ENCODE measurements at regions not wholly inside any gene's neighbourhood (a gene's known extent, or its start where the extent isn't known, plus 50 kb on each side); places are given as distances from the start of the nearest gene placed in this dataset.

GRCh38 chr15:53331328-53332190 lies 427.9 kb downstream of the WDR72 start:
- TF ChIP-seq USF1 (CRISPR knock-in tag; IDR thresholded peaks at IDR 0.05) (no peak), CREM (IDR thresholded peaks at IDR 0.05; ENCODE audit: low read depth) (no peak), STAT6 (CRISPR knock-in tag; IDR thresholded peaks at IDR 0.05) (no peak), FOS (IDR thresholded peaks at IDR 0.05; ENCODE audit: extremely low read depth, insufficient read length) (no peak), POLR2A (conservative IDR thresholded peaks at IDR 0.05) (no peak), CTCF (IDR thresholded peaks at IDR 0.05 in 2 of 3, conservative IDR thresholded peaks at IDR 0.05 in 1 of 3; ENCODE audit: insufficient read depth in 2 of 3, low read depth in 1 of 3, low read length in 3 of 3) (no peak), ZNF184 (CRISPR knock-in tag; IDR thresholded peaks at IDR 0.05) (no peak), NR2C2 (CRISPR knock-in tag; IDR thresholded peaks at IDR 0.05) (no peak), NR2C2 (tag; IDR thresholded peaks at IDR 0.05) (no peak), SMC3 (conservative IDR thresholded peaks at IDR 0.05; ENCODE audit: insufficient read depth, low read depth, low read length) (no peak), ZNF134 (CRISPR knock-in tag; conservative IDR thresholded peaks at IDR 0.05) (no peak), NRF1 (conservative IDR thresholded peaks at IDR 0.05 in 1 of 2, IDR thresholded peaks at IDR 0.05 in 1 of 2) (no peak), MLLT1 (IDR thresholded peaks at IDR 0.05) (no peak), CREB3 (tag; conservative IDR thresholded peaks at IDR 0.05; ENCODE audit: low read depth) (no peak)
- TF ChIP-seq, protein P1, sequence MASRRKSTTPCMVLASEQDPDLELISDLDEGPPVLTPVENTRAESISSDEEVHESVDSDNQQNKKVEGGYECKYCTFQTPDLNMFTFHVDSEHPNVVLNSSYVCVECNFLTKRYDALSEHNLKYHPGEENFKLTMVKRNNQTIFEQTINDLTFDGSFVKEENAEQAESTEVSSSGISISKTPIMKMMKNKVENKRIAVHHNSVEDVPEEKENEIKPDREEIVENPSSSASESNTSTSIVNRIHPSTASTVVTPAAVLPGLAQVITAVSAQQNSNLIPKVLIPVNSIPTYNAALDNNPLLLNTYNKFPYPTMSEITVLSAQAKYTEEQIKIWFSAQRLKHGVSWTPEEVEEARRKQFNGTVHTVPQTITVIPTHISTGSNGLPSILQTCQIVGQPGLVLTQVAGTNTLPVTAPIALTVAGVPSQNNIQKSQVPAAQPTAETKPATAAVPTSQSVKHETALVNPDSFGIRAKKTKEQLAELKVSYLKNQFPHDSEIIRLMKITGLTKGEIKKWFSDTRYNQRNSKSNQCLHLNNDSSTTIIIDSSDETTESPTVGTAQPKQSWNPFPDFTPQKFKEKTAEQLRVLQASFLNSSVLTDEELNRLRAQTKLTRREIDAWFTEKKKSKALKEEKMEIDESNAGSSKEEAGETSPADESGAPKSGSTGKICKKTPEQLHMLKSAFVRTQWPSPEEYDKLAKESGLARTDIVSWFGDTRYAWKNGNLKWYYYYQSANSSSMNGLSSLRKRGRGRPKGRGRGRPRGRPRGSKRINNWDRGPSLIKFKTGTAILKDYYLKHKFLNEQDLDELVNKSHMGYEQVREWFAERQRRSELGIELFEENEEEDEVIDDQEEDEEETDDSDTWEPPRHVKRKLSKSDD (conservative IDR thresholded peaks at IDR 0.05; ENCODE audit: low read length): no peak
